Mucosa of descending colon (tissue), 3 donors: ENCODE measurements at regions not wholly inside any gene's neighbourhood (a gene's known extent, or its start where the extent isn't known, plus 50 kb on each side); places are given as distances from the start of the nearest gene placed in this dataset.

Source experiments
- ATAC-seq: fragments of 200-7000 bp; cut with Tn5 transposase; one replicate; pipeline ENCODE4 v1.9.1; 2020; ENCODE audit warnings: mild to moderate bottlenecking, moderate library complexity
- DNase-seq, 3 donors: peaks; one replicate each; pipeline ENCODE4 v3.0.0-alpha.2; 2020
- H3K36me3 ChIP-seq: fragments of 200-600 bp; one replicate; pipeline ENCODE4 v1.8.0; 2021; ENCODE audit warnings: low read depth, mild to moderate bottlenecking
- H3K4me1 ChIP-seq: fragments of 200-600 bp; one replicate; pipeline ENCODE4 v1.8.0; 2021; ENCODE audit warnings: low read depth, mild to moderate bottlenecking
- H3K4me3 ChIP-seq: fragments of 200-600 bp; one replicate; pipeline ENCODE4 v1.8.0; 2021; ENCODE audit warnings: mild to moderate bottlenecking
- H3K9me3 ChIP-seq: fragments of 200-600 bp; one replicate; pipeline ENCODE4 v1.8.0; 2021; ENCODE audit warnings: mild to moderate bottlenecking
- CTCF ChIP-seq: fragments of 200-600 bp; IDR thresholded peaks from one replicate; pipeline ENCODE4 v1.8.0; 2022; ENCODE audit warnings: antibody characterized with exemption, mild to moderate bottlenecking
- intact Hi-C, 2 donors: fragments of 100-400 bp; cut with DNase I in 1 of 2; cut with micrococcal nuclease in 1 of 2; formaldehyde crosslinking; loops; one replicate each; pipeline versions ENCODE4 v1.11.0 to v1.11.1; 2022; cut with DNase I, micrococcal nuclease
- donor health status: DM: no; HTN: no; CAD: no; lungs with moderate emphysema.
- donor health status: DM: no; HTN: no; CAD: no.
- donor health status: DM: no; HTN: yes; CAD: no.

GRCh38 chr10:29689001-29689400 lies 54.2 kb upstream of the SVIL start:
- no peak for TF ChIP-seq CTCF
- no peak for ATAC-seq
- no peaks in the 10 kb centered on the region for H3K4me1 ChIP-seq
- intact Hi-C loops, result no loop called here
- H3K36me3 ChIP-seq, result no peaks in the 10 kb centered on the region
- no peak overlapping the region for H3K4me3 ChIP-seq
- DNase-seq, result no peak
- H3K9me3 ChIP-seq, result no peaks in the 10 kb centered on the region

- Histone ChIP-seq H3K4me3 (no peak overlapping the region), H3K4me1 (no peaks in the 10 kb centered on the region), H3K36me3 (no peaks in the 10 kb centered on the region), H3K9me3 (no peaks in the 10 kb centered on the region)
- TF ChIP-seq CTCF, result no peak
- intact Hi-C loops, result no loop called here
- ATAC-seq (no peak), DNase-seq (no peak)
These were observed 53.5 kb upstream of the SVIL start for GRCh38 chr10:29688230-29688661.

GRCh38 chr10:29687421-29688164 lies 52.8 kb upstream of the SVIL start:
- no peaks in the 10 kb centered on the region for H3K36me3 ChIP-seq
- TF ChIP-seq CTCF, result no peak
- intact Hi-C loops, result no loop called here
- DNase-seq (no peak), ATAC-seq (no peak)
- no peaks in the 10 kb centered on the region for H3K4me1 ChIP-seq
- H3K9me3 ChIP-seq, result no peaks in the 10 kb centered on the region
- H3K4me3 ChIP-seq, result no peak overlapping the region

- ATAC-seq, result no peak
- Histone ChIP-seq H3K4me3 (no peak overlapping the region), H3K4me1 (no peaks in the 10 kb centered on the region), H3K9me3 (no peaks in the 10 kb centered on the region), H3K36me3 (no peaks in the 10 kb centered on the region)
- DNase-seq, result no peak
- TF ChIP-seq CTCF, result no peak
- intact Hi-C loops, result no loop called here
These were observed 50.7 kb upstream of the SVIL start for GRCh38 chr10:29685506-29685905.
